ENCODE measurements at regions not wholly inside any gene's neighbourhood (a gene's known extent, or its start where the extent isn't known, plus 50 kb on each side); places are given as distances from the start of the nearest gene placed in this dataset.

DNA sequence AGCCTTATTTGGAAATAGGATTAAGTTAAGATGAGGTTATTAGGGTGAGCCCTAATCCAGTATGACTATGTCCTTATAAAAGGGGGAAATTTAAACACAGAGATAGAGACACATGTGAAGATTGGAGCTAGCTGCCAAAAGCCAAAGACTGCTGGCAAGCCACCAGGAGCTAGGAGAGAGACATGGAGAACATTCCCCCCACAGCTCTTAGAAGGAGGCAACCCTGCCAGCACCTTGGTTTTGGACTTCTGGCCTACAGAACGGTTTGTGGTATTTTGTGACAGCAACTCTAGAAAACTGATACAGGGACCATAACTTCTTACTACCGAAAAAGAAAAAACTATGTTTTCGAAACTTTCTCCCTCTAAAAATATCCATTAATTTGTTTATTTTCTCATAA lies 245.3 kb upstream of the RARB start:
- TF ChIP-seq, protein P1, sequence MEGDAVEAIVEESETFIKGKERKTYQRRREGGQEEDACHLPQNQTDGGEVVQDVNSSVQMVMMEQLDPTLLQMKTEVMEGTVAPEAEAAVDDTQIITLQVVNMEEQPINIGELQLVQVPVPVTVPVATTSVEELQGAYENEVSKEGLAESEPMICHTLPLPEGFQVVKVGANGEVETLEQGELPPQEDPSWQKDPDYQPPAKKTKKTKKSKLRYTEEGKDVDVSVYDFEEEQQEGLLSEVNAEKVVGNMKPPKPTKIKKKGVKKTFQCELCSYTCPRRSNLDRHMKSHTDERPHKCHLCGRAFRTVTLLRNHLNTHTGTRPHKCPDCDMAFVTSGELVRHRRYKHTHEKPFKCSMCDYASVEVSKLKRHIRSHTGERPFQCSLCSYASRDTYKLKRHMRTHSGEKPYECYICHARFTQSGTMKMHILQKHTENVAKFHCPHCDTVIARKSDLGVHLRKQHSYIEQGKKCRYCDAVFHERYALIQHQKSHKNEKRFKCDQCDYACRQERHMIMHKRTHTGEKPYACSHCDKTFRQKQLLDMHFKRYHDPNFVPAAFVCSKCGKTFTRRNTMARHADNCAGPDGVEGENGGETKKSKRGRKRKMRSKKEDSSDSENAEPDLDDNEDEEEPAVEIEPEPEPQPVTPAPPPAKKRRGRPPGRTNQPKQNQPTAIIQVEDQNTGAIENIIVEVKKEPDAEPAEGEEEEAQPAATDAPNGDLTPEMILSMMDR (IDR thresholded peaks at IDR 0.05) = no peak
- no peak for TF ChIP-seq ZFX (IDR thresholded peaks at IDR 0.05; ENCODE audit: borderline replicate concordance)
